ENCODE measurements at regions not wholly inside any gene's neighbourhood (a gene's known extent, or its start where the extent isn't known, plus 50 kb on each side); places are given as distances from the start of the nearest gene placed in this dataset.

DNA sequence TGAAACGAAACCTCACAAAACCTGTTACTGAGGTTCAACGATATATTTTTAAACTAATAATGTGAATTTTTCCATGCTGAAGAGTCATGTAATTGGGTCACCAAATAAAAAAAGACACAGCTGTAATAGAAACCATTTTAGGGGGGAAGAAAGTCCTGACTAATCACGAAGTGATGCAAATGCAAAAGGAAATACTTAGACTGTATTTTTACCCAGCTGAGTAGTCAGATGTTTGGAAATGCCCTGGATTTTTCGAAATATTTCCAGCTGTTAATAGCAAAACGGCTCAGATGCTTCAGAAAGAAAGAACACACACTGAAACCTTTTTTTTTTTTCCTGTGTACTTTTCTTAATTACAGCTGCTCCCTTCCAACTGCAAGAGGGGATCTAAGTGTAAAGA lies 210.3 kb downstream of the SETD4 start:
- H3K4me3 ChIP-seq (ENCODE audit: low read depth, low read length), result no peak overlapping the region
- TF ChIP-seq, protein P1, sequence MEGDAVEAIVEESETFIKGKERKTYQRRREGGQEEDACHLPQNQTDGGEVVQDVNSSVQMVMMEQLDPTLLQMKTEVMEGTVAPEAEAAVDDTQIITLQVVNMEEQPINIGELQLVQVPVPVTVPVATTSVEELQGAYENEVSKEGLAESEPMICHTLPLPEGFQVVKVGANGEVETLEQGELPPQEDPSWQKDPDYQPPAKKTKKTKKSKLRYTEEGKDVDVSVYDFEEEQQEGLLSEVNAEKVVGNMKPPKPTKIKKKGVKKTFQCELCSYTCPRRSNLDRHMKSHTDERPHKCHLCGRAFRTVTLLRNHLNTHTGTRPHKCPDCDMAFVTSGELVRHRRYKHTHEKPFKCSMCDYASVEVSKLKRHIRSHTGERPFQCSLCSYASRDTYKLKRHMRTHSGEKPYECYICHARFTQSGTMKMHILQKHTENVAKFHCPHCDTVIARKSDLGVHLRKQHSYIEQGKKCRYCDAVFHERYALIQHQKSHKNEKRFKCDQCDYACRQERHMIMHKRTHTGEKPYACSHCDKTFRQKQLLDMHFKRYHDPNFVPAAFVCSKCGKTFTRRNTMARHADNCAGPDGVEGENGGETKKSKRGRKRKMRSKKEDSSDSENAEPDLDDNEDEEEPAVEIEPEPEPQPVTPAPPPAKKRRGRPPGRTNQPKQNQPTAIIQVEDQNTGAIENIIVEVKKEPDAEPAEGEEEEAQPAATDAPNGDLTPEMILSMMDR (IDR thresholded peaks at IDR 0.05; ENCODE audit: low read depth, low read length), result no peak

- TF ChIP-seq, protein P1 (IDR thresholded peaks at IDR 0.05; ENCODE audit: low read depth, low read length), result no peak
- no peak overlapping the region for H3K4me3 ChIP-seq (ENCODE audit: low read depth, low read length)
These were observed 211.2 kb downstream of the SETD4 start for GRCh38 chr21:35849144-35849543.

DNA sequence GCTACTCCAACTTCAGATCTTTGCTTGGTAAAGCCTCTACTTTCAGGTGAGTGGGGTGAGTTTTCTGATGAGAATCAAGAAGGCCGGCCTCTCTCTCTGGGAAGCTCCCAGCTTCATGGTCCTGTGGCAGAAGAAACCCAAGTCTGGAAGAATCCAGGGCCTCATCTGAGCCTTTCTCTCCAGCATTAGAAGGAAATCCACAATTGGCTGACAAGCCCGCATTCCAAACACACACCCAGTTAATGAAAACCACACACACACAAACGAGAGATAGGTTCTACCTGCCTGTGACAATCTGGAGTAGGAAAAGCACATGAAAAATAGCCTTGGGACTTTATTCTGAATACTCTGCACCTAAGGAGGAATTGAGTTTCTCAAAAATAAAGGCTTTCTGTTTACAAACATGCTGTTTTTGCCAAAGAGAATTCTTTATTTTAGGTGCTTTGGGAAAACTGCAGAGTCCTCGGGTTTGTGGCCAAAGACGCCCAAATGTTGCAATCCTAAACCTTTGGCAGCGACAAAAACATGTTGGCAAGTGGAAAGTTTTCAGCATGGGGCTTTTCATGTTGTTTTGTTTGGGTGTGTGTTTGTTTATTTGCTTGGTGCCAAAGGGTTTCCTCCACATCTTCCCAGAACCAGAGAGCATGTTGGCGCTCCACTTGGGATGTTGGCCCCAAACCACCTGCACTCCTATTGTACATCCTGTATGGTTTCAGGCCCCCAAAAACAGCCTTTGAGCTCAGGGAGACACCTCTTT lies 216.2 kb downstream of the SETD4 start:
- TF ChIP-seq, protein P1 (IDR thresholded peaks at IDR 0.05; ENCODE audit: low read depth, low read length), result no peak
- no peak overlapping the region for H3K4me3 ChIP-seq (ENCODE audit: low read depth, low read length)

GRCh38 chr21:35840949-35841348 lies 219.4 kb downstream of the SETD4 start:
- no peak overlapping the region for H3K4me3 ChIP-seq (ENCODE audit: low read depth, low read length)
- TF ChIP-seq, protein P1 (IDR thresholded peaks at IDR 0.05; ENCODE audit: low read depth, low read length), result no peak

DNA sequence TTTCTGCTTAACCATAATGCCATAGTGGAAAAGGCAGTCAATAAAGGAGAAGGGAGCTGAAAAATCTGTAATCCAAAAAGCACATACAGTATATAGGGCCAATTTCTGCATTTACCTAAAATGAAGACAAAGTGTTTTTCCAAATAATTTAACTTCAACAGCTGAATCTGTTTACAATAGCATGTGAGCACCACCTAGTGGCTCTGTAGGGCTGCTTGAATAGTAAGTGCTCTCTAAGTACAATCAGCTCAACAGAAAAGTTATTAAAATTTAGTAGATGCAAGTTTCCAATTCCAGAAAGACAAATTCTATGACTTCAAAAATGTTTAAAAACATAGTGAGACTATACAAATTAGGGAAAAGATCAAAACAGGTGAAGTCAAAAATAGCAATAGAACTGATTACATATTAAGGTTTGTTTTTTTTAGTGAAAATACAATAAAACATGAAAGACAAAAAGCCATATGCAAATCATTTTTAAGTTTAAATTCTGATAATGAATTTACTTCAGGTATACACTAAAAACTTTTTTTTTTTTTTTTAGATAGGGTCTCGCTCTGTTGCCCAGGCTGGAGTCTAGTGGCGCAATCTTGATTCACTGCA lies 220.0 kb downstream of the SETD4 start:
- TF ChIP-seq, protein P1 (IDR thresholded peaks at IDR 0.05; ENCODE audit: low read depth, low read length), result peak; percentile 68
- H3K4me3 ChIP-seq (ENCODE audit: low read depth, low read length), result no peak overlapping the region

GRCh38 chr21:35838987-35839763 lies 221.2 kb downstream of the SETD4 start:
- TF ChIP-seq, protein P1 (IDR thresholded peaks at IDR 0.05; ENCODE audit: low read depth, low read length), result no peak
- no peak overlapping the region for H3K4me3 ChIP-seq (ENCODE audit: low read depth, low read length)

GRCh38 chr21:35838350-35838749 lies 222.0 kb downstream of the SETD4 start:
- TF ChIP-seq, protein P1 (IDR thresholded peaks at IDR 0.05; ENCODE audit: low read depth, low read length), result no peak
- no peak overlapping the region for H3K4me3 ChIP-seq (ENCODE audit: low read depth, low read length)
